K562 (cell line): ENCODE measurements at regions not wholly inside any gene's neighbourhood (a gene's known extent, or its start where the extent isn't known, plus 50 kb on each side); places are given as distances from the start of the nearest gene placed in this dataset.
"Not testable (repeated sequence)": the region's sequence is repeated elsewhere in the genome, so short reads cannot be mapped to it uniquely, and the experiment has no call there.

Experiments
- ATAC-seq: fragments of 200-7000 bp; cut with Tn5 transposase; 3 replicates; pipeline ENCODE4 v1.9.1; 2020; ENCODE audit warnings: moderate library complexity
- BruUV-seq: library from RNA; stranded (reverse); fragments of 400-500 nt; replicated peaks from 2 replicates; lab custom pipeline; 2021; lab: Mats Ljungman, UMichigan
- CTCF ChIA-PET: fragments of 300-600 bp; formaldehyde crosslinking; extraction: SDS; loops from one replicate; lab custom pipeline; 2021; ENCODE audit warnings: low intra/inter-chr PET ratio; lab: Yijun Ruan, JAX
- POLR2A ChIA-PET: fragments of 300-600, 350-650 bp; sonication (Branson Sonifier 250); formaldehyde crosslinking; extraction: SDS; loops from one replicate; lab custom pipeline; 2021; ENCODE audit warnings: antibody characterized with exemption, inconsistent platforms; lab: Yijun Ruan, JAX
- DNase-seq, 4 experiments: peaks; one replicate each; pipeline versions ENCODE4 v3.0.0 to v3.0.0-alpha.2; 2011 to 2018; ENCODE audit warnings: low spot score in 3 of 4, mixed read lengths in 3 of 4; ENCODE audit errors: extremely low read depth in 1 of 4
- FAIRE-seq: peaks from 2 replicates; lab custom pipeline; 2011; peaks lifted over from hg19 to GRCh38; lab: Jason Lieb, UNC
- H2AFZ ChIP-seq: 2 replicates; pipeline ENCODE4 v1.6.0; 2011; ENCODE audit warnings: low read depth, low read length, control low read depth, inconsistent platforms
- H3K27ac ChIP-seq: fragments of 200-600 bp; 3 replicates; pipeline ENCODE4 v1.8.0; 2011; ENCODE audit warnings: low read depth, mild to moderate bottlenecking, control low read depth, inconsistent platforms, low read length, moderate library complexity, mixed read lengths; ENCODE audit errors: extremely low read depth
- H3K27me3 ChIP-seq, 2 experiments: fragments of 300-600 bp in 1 of 2; 2 replicates in 1 of 2; 3 replicates in 1 of 2; pipeline versions ENCODE4 v1.6.0 to v1.8.0; 2011; ENCODE audit warnings: inconsistent platforms in 2 of 2, low read length in 2 of 2, mild to moderate bottlenecking in 1 of 2, mixed read lengths in 1 of 2, moderate library complexity in 1 of 2; ENCODE audit not compliant: control insufficient read depth in 2 of 2, insufficient read depth in 2 of 2
- H3K36me3 ChIP-seq: fragments of 300-600 bp; 3 replicates; pipeline ENCODE4 v1.8.0; 2011; ENCODE audit warnings: mild to moderate bottlenecking, low read length, inconsistent platforms; ENCODE audit not compliant: control insufficient read depth, insufficient read depth
- H3K4me1 ChIP-seq, 2 experiments: fragments of 200-600 bp in 1 of 2; replicated peaks in 1 of 2; 2 replicates in 1 of 2; 3 replicates in 1 of 2; pipeline versions ENCODE4 v1.5.1 to v1.8.0; 2011; ENCODE audit warnings: inconsistent platforms in 2 of 2, low read length in 2 of 2, mild to moderate bottlenecking in 1 of 2, mixed read lengths in 1 of 2, moderate library complexity in 1 of 2; ENCODE audit not compliant: control insufficient read depth in 2 of 2, insufficient read depth in 2 of 2
- H3K4me2 ChIP-seq: 2 replicates; pipeline ENCODE4 v1.6.1; 2011; ENCODE audit warnings: low read length, control low read depth, inconsistent platforms, mixed read lengths; ENCODE audit not compliant: insufficient read depth
- H3K4me3 ChIP-seq: fragments of 200-600 bp; sonication (generic), shearing (Covaris generic); 2 replicates; pipeline ENCODE4 v1.5.1; 2016; ENCODE audit warnings: control low read depth, inconsistent platforms
- H3K79me2 ChIP-seq: fragments of 200-600 bp; 3 replicates; pipeline ENCODE4 v1.8.0; 2011; ENCODE audit warnings: low read length, inconsistent platforms; ENCODE audit not compliant: control insufficient read depth, insufficient read depth
- H3K9ac ChIP-seq, 2 experiments: 2 replicates each; pipeline versions ENCODE4 v1.6.0 to v1.6.1; 2011; ENCODE audit warnings: low read depth in 2 of 2, low read length in 2 of 2, control low read depth in 1 of 2, inconsistent platforms in 1 of 2, mild to moderate bottlenecking in 1 of 2, mixed read lengths in 1 of 2; ENCODE audit not compliant: insufficient read depth in 1 of 2
- H3K9me1 ChIP-seq: one replicate; pipeline ENCODE4 v1.6.0; 2011; ENCODE audit warnings: inconsistent platforms, mild to moderate bottlenecking, low read length, moderate library complexity; ENCODE audit not compliant: control insufficient read depth, insufficient read depth
- H3K9me3 ChIP-seq: replicated peaks from 2 replicates; pipeline ENCODE4 v1.5.1; 2011; ENCODE audit warnings: low read depth, low read length, inconsistent platforms; ENCODE audit not compliant: control insufficient read depth, insufficient read depth
- H4K20me1 ChIP-seq: replicated peaks from 2 replicates; pipeline ENCODE4 v1.6.1; 2011; ENCODE audit warnings: low read length, inconsistent platforms, mixed read lengths; ENCODE audit not compliant: control insufficient read depth, insufficient read depth
- ADNP ChIP-seq: fragments of 200-800 bp; sonication (Bioruptor generic); IDR thresholded peaks from 2 replicates; pipeline ENCODE4 v1.6.1; 2016; ENCODE audit warnings: missing genetic modification characterization, missing compliant biosample characterization
- FOXJ3 ChIP-seq: sonication (generic); formaldehyde crosslinking; IDR thresholded peaks from 2 replicates; pipeline ENCODE4 v1.4.0; 2020; ENCODE audit warnings: mild to moderate bottlenecking, missing genetic modification reagents
- PCBP1 ChIP-seq: fragments of 200-400 bp; formaldehyde crosslinking; IDR thresholded peaks from 2 replicates; pipeline ENCODE4 v1.6.1; 2018; ENCODE audit warnings: mild to moderate bottlenecking, low read depth, low read length; ENCODE audit not compliant: poor library complexity, severe bottlenecking
- STAG1 ChIP-seq: sonication (generic); formaldehyde crosslinking; IDR thresholded peaks from 2 replicates; pipeline ENCODE4 v1.5.0; 2020; ENCODE audit warnings: missing genetic modification reagents, borderline replicate concordance
- ZKSCAN1 ChIP-seq: fragments of 150-350 bp; IDR thresholded peaks from 2 replicates; pipeline ENCODE4 v1.6.1; 2016; ENCODE audit warnings: low read depth, low read length
- ZNF239 ChIP-seq: fragments of 250-450 bp; sonication (Bioruptor Pico); IDR thresholded peaks from 2 replicates; pipeline ENCODE4 v1.4.0; 2020; ENCODE audit warnings: mild to moderate bottlenecking
- ZNF263 ChIP-seq: sonication (generic); formaldehyde crosslinking; IDR thresholded peaks from 2 replicates; pipeline ENCODE4 v1.8.0; 2022; ENCODE audit warnings: mild to moderate bottlenecking, missing genetic modification reagents, borderline replicate concordance
- WGBS: fragments of 100-300 bp; shearing (Covaris generic); methylation state at CpG from one replicate; pipeline ENCODE4 v1.1.6; 2016; ENCODE audit warnings: low coverage, mixed read lengths; ENCODE audit not compliant: insufficient coverage; ENCODE audit errors: missing lambda C conversion rate; 5-methylcytosine and 5-hydroxymethylcytosine counted together
- in situ Hi-C: fragments of 300-500 bp; cut with MboI; formaldehyde crosslinking; loops from 4 replicates; pipeline ENCODE4 v1.15.0; 2018; ENCODE audit warnings: inconsistent platforms, mixed read lengths
- intact Hi-C: fragments of 100-400 bp; cut with micrococcal nuclease; formaldehyde crosslinking; loops from 2 replicates; pipeline ENCODE4 v1.14.2; 2022
- TF ChIP-seq, protein P1 (sequence below), 2 experiments: IDR thresholded peaks; 2 replicates each; pipeline ENCODE4 v1.6.1; 2012; ENCODE audit warnings: improper control_type of control experiment in 2 of 2, low read depth in 2 of 2, low read length in 2 of 2, borderline replicate concordance in 1 of 2

DNA sequence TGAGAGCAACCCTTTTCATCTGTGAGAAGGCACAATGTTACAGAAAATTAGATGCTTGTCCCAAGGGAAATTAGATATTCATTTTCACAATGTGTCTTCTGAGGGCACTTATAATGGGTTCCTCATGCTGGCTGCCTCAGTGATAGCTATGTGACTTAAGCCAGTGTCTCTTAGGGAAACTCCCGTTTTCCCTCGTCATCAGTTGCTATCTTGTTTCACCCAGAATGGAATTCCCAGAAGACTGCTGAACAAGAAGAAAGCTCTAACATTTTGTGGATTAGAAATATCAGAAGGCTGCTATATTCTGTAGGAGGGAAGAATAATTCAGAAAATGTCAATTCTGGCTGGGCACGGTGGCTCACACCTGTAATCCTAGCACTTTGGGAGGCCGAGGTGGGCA lies 67.9 kb upstream of the WDR72 start (continued):
- TF ChIP-seq STAG1 (CRISPR knock-in tag) (no peak), ZNF263 (CRISPR knock-in tag) (no peak), ADNP (tag) (no peak)

DNA sequence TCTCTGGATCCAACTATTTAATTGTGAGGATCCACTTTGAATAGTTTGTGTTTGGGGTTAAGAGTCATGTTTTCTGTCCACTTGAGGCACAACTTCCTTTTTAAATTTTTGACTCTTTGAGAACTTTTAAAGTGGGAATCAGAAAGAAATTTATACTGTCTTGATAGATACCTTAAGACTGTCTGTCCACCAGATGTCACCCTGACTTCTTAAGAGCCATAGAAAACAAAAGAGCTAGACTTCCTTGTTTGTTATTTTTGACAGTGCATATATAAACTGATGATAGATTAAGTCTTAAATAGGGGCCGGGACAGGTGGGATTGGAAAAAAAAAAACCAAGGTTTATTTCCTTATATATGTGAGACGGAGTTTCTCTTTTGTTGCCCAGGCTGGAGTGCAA lies 52.1 kb upstream of the WDR72 start:
- ChIA-PET POLR2A (interaction anchor here (0.6 to 0.7 kb wide), 2 partner anchors 612 to 1026 kb away, joined by 3 read pairs; no protein-coding TSS in a partner anchor), CTCF (no interaction called here)
- DNase-seq = no peak
- Histone ChIP-seq H3K79me2 (no peaks in the 10 kb centered on the region), H3K4me3 (no peak overlapping the region), H3K36me3 (no peaks in the 10 kb centered on the region), H3K4me2 (no peak overlapping the region), H3K9me1 (no peaks in the 10 kb centered on the region), H3K27me3 (no peaks in the 10 kb centered on the region), H3K4me1 (no peaks in the 10 kb centered on the region), H4K20me1 (no peaks in the 10 kb centered on the region), H3K27ac (no peak overlapping the region), H3K9ac (no peak overlapping the region), H3K9me3 (no peaks in the 10 kb centered on the region), H2AFZ (no peak overlapping the region)
- intact Hi-C loops = no loop called here
- FAIRE-seq = no peak
- BruUV-seq = no TSS peak
- no peak for ATAC-seq
- TF ChIP-seq FOXJ3 (CRISPR knock-in tag) (no peak), PCBP1 (no peak), STAG1 (CRISPR knock-in tag) (no peak), ZNF239 (CRISPR knock-in tag) (no peak), ZKSCAN1 (no peak)
- TF ChIP-seq, protein P1, sequence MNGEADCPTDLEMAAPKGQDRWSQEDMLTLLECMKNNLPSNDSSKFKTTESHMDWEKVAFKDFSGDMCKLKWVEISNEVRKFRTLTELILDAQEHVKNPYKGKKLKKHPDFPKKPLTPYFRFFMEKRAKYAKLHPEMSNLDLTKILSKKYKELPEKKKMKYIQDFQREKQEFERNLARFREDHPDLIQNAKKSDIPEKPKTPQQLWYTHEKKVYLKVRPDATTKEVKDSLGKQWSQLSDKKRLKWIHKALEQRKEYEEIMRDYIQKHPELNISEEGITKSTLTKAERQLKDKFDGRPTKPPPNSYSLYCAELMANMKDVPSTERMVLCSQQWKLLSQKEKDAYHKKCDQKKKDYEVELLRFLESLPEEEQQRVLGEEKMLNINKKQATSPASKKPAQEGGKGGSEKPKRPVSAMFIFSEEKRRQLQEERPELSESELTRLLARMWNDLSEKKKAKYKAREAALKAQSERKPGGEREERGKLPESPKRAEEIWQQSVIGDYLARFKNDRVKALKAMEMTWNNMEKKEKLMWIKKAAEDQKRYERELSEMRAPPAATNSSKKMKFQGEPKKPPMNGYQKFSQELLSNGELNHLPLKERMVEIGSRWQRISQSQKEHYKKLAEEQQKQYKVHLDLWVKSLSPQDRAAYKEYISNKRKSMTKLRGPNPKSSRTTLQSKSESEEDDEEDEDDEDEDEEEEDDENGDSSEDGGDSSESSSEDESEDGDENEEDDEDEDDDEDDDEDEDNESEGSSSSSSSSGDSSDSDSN (IDR thresholded peaks at IDR 0.05; ENCODE audit: borderline replicate concordance in 1 of 2, low read depth in 2 of 2, low read length in 2 of 2) = no peak
- in situ Hi-C loops = no loop called here
- WGBS = 0% methylated on average over 2 of the region's 2 CpGs

GRCh38 chr15:53810306-53810705 lies 50.8 kb upstream of the WDR72 start:
- H3K4me3 ChIP-seq, H4K20me1 ChIP-seq, ATAC-seq, in situ Hi-C loops, H2AFZ ChIP-seq, intact Hi-C loops, H3K27ac ChIP-seq, BruUV-seq, CTCF ChIA-PET, H3K36me3 ChIP-seq, H3K27me3 ChIP-seq, H3K4me1 ChIP-seq, H3K79me2 ChIP-seq, DNase-seq, H3K4me2 ChIP-seq, POLR2A ChIA-PET, H3K9me1 ChIP-seq, H3K9ac ChIP-seq, H3K9me3 ChIP-seq, FAIRE-seq: not testable (repeated sequence)
- 0% methylated on average over 7 of the region's 7 CpGs for WGBS
